Activated T-helper 1 cell treated with Interleukin-2 at 50 U/mL for 16 hours (primary cell): ENCODE measurements at regions not wholly inside any gene's neighbourhood (a gene's known extent, or its start where the extent isn't known, plus 50 kb on each side); places are given as distances from the start of the nearest gene placed in this dataset.

ENCODE experiments used
- DNase-seq: peaks from one replicate; pipeline ENCODE4 v3.0.0-alpha.2; 2020; ENCODE audit warnings: low read depth

DNA sequence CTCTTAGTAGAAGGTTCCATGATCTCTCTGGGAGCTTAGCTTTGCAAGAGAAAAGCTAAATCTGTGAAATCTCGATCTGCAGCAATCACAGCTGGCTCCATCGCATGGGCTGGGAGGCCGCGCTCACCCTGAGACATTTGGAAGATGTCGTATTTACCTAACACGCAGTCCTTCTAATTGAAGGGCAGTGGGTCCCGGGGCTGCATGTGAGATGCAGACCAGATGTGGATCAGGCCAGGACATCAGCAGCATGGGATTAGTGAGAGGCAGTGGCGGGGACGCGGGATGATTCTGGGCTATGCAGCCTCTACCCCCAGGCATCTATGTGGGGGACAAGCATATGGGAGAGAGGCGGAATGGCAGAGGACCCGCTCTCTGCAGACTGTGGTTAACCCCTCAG lies 312.4 kb upstream of the RTL1 start:
- DNase-seq = no peak

DNA sequence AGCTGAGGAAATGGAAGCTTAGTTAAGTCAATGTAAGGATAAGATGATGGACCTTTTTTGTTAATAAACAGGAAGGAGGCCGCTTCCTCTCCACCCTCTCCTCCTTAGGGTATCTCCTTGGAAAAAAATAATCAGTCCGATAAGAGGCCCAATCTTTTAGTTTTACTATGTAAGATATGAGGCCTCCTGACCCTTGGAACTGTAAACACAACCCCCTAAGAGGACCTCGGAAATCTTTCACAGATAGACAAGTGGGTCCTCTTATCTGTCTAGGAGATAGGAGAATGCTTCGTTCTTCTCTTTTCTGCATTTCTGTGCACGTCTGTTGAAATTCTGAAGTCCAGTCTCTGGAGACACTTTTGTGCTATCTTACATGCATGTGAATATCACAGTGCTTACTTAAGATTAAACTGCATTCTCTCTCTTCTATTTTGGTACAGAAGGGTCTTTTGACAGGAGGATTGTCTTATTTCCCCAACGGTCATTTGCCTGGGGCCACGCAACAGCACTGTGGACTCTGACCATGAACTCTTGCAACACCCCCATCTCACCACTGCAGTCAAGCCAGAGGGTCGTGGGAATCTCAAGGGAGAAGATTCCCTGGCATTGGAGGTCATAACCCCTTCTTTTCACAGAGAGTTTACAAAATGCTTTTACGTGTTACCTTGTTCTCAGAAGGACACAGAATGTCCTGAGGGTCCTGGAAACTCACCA lies 313.0 kb upstream of the RTL1 start:
- no peak for DNase-seq

DNA sequence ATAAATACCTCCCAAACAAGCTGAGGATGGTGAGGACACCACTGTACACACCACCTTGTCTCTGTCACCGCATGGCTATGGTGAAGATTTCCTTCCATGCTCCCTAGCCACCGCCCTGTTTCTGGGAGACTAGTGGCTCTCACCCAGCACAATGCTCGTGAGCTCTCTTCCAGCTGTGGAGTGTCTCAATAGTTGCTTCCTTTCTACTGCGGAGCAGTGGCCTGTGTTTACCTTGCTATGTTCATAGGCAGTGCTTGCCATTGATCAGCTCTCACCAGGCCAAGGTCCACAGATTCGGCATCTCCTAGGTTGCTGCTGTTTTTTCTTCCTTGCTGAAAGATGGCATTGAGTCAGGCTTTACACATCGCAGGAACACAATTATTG lies 313.6 kb upstream of the RTL1 start:
- no peak for DNase-seq

DNA sequence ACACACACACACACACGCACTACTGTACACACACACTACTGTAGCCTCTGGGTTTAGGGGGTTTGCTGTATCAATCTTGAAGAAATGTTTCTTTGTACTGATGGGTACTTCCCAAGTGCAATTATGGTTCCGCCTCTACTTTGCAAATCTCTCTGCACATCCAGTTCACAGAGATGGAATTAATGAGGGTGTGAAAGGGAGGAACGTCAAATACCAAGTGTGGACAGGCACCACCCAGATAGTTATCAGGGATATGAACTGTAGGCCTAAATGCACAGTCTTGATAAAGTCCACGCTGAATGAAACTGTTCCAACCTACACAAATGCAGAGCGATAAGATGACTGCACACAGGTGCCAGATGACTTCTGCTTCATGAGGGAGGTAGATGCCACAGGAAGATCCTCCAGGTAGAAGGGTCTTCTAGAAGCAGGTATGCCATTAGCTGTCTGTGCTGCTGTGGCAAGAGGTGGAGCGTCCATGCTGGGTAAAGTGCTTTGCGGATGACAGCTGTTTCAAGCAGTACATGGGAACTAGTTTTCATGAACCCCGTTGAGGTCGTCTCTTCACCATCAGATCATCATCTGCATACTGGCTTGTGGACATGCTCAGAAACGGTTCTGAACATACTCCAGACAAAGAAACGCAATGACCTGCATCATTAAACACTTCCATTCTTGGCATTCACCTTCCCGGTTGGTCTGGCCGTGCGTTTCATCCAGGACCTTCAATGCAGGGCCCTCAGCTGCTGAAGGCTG lies 314.3 kb upstream of the RTL1 start:
- DNase-seq = no peak

DNA sequence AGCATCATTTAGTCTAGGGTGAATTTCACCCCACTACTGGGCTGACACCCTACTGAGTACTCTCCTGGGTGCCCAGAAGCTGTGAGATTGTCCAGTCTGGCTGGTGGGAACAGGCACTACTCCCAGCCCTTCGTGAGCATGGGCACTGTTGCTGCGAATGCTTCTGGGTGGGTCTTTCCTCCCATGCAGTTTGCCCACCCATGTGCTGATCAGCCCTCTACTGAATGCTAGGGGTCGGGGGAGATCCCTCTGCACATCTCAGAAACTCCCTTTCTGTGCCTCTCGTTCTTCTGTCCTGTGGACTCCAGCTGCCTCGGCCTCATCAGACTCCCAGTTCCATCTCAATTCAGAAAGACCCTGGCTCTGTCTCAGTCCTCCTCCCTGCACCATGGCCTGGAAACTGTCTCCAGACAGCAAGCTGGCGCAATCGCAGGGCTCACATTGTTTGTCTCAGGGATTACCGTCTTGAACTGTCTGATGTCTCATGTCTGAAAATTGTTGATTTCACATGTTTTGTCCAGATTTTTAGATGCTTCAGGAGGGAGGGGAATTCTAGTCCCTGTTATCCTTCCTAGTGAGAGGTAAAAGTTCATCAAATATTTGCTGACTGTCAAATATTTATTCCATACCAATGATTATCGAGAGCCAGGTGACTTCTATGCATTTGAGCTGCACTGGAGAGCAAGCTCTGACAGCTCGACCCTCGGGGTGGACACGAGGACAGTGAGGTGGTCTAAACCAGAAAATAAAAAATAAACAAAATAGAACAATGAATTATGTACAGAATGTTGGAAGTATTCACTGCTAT lies 316.6 kb upstream of the RTL1 start:
- no peak for DNase-seq

DNA sequence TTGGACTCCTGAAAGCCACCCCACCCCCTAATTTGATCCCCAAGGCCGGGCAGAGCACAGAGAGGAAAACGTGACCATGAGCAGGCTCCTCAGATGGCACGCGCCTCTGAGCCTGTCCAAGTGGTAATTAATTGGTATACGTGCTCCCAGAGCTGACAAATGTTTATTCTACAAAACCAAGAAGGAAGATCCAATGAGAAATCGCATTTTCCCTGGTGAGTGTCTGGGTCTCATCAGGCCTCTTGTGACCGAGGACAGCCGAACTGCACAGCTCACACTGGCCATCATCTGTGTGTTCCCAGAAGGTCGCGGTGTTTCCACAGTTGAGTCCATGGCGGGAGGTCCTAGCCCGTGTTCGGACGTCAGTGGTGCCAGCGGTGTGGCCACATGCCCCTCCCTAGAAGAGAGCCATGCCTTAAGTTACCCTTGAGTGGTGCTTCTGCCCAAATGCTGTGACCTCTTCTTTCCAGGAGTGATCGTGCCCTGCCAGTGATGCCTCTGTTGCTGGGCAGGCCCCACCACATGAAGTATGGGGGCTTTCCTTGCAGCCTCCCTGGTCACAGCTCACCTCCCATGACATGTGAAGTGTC lies 317.5 kb upstream of the RTL1 start:
- no peak for DNase-seq

DNA sequence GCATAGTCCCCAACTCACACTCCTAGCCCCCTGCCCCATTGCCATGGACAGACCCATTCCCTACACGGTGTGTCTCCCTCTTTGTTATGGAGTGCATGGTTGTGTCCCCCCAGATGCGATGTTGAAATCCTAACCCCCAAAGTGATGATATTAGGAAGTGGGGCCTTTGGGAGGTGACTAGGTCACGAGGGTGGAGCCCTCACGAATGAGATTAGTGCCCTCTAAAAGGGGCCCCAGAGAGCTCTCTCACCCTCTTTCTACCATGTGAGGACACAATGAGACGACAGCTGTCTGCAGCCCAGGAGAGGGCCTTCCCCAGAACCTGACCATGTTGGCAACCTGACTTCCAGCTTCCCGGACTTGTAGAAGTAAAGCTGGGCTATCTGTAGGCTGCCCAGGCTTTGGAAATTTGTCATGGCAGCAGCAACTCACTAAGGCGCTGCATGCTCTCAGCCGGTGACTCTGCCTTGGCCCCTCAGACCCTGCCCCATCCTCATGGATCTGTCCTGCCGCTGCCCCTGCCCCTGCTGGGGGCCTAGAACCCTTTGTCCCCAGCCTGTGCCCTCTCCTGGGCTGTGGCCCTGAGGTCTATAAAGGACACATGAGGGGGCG lies 318.1 kb upstream of the RTL1 start:
- DNase-seq = no peak

DNA sequence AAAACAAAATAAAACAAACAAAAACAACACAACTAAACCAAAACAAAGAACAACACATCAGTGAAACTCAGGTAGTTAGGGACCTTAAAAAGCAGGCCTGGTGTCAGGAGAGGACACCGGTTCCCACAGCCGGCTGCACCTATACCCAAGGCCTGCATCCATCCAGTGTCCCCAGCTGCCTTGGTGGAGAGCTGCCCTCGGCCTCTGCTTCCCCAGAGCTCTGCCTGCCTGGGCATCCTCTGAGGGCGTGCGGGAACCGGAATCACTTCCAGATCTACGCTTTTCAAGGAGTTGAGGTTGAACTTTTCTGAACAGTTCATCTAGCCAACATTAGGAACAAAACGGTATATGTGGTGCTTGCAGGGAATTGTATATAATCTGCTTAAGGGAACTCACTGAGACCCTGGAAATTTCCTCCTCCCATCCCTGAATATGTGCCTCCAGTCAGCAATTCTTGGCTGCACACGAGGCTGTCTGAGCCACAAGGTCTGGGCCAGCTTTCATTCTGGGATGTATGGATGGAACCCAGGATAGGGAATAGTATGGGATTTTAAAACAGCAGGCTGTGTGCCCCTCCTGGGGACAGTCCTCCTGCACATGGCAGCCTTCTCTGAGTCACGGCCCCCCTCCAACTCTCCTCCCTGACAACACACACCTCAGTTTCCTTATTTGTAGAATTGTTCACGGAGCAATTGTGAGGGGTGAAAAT lies 319.0 kb upstream of the RTL1 start:
- DNase-seq = no peak

DNA sequence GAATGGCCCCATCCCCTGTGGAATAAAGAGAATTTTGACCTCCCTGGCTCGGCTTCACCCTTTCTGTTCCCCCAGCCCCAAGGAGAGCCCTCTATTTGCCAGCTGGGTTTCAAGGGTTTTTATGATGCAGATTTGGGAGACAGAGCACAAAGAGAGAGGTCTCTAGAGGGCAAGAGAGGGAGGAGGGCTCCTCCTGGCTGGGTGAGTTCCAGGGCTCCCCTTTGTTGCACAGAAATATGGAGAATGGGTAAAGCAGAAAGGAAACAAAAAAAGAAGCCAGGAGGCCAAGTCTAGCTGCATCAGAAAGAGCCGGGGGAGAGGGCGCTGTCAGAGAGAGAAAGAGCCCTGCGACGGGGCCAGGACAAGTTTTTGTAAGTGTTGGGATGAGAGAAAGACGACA lies 319.6 kb upstream of the RTL1 start:
- DNase-seq = no peak

DNA sequence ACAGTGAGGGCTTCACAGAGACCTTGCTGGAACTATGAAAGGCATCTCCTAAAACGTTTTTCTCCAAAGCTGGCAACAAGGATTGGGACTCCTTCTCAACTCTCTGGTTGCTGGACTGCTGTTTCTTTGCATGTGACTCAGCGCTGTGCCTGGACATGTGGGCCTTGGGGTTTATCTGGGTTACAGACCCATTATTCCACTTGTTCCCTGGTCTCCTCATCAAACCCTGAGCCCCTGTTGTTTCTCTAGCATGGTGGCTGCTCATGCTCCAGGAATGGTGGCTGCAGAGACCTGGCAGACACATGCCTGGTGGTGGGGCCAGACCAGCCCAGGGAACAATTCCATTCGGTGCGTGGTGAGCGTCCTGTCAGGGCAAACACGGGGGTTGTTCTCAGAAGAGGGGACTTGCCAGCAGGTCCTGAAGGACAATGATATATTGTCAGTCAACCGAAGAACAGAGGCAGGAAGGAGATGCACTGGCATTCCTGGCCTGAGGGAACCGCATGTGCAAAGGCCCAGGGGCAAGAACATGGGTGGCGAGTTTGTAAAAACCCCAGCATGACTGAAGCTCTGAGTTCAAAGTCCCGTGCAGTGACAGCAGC lies 320.1 kb upstream of the RTL1 start:
- DNase-seq = no peak

DNA sequence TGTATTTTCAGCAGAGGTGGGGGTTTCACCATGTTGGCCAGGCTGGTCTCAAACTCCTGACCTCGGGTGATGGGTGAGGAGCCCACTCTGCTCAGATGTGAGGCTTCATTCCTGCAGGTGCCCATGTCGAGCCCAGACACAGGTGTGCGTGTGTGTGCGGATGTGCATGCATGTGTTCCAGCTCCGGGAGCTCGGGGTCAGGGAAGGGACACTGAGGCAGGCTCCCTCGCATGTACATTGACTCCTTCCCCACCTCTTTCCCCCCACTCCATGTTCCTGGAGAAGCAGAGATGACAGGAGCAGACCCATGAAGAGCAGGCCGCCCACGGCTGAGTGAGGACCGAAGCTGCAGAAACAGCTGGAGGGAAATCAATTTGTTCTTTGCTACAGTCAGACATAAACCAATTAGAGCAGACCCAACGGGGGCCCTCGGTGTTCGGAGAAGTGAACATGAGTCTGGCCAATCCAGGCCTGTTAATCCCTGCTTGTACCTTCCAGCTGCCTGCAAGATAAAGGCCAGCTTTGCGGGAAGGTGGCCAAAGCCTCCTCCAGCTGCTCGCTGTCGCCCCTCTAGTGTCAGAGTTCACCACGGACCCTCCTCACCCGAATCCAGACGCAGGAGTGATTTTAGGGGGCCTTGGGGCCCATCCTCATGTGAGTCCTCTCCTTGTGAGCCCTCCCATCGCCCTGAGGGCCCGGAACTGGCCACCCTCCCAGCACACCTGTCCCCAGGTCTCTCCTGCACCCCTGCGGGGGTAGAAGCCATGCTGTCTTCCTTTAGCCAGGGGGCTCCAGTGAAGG lies 321.0 kb upstream of the RTL1 start:
- no peak for DNase-seq

DNA sequence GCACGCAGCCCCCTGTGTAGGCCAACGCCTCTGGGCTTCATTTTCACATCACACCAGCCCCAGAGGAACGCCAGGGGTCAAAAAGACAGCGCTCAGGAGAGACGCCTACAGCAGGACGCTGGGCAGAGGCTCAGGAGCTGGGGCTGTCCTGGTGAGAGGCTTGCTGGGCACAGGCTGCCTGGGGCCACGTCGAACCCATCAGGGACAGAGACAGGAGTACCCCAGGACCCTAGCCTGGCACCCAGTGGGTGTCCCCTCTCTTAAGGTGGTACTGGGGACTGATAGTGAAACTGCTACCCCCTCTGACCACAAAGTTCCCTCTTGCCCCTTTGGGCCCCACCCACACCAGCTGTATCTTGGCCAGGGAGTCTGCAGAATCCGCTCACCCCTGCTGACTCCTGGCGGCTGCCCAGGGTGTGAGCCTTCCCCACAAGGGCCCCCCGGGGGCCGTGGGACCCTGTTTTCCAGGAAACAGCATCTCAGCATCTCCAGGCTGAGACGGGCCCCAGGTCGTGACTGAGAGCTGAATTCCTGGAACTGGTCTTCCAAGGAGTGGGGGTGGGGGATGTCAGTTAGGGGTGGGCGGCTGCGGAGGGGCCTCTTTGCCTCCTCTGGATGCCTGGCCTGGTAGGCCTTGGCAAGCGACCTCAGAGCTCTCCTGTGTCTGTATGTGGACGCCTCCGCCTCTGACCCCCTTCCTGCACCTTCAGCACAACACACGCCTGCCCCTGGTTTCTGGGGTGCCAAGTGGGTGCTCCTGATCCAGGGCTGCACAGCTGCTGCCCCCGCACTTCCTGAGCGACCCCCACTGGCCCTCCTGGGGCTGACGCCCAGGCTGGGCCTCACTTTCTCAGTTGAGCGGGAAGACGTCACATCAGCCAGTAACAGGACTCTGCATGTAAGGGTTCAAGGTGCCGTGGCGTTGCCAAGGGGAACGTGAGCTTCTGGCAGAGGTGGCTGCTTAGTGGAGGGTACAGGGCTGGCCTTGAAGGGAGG lies 321.9 kb upstream of the RTL1 start:
- DNase-seq = no peak

DNA sequence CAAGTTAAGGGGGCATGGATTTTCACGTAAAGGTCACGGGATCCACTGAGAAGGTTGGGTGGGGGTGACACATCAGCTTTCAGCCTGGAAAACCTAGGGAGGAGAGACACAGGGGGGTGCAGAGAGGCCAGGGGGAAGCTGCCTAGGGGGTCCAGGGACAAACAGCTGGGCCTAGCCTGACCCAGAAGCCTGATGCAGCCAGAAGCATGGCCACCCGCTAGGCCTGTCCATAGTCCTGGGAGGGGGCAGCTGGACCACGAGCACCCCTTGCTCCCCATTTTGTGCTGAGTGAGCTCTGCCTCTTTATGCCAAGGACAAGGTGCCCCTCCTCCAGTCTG lies 322.7 kb upstream of the RTL1 start:
- no peak for DNase-seq

DNA sequence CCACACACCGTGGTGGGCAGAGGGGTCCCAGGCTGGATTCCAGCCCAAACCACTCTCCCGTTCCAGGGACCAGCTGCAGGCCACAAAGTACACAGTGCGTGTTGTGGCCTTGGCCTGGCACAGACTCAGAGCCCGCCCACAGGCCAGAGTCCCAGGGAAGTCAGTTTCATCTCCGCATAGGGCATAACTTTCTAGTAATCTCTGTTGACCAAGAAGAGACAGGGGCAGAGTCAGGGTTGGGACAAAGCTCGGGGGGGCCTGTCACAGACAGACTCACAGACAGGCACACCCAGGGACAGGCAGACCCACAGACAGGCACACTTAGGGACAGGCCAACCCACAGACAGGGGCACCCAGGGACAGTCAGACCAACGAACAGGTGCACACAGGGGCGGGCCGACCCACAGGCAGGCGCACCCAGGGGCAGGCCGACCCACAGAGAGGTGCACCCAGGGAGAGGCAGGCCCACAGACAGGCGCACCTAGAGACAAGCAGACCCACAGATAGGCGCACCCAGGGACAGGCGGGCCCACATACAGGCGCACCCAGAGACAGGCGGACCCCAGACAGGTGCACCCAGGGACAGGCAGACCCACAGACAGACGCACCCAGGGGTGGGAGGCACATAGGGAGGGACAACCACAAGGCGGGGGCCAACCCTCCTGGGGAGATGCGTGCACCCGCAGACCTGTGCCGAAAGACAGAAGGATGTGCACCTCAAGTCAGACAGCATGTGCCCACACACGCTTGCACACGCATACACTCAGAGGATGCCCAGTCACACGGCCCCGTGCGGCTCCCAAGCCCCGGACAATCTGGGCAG lies 323.3 kb upstream of the RTL1 start:
- no peak for DNase-seq

DNA sequence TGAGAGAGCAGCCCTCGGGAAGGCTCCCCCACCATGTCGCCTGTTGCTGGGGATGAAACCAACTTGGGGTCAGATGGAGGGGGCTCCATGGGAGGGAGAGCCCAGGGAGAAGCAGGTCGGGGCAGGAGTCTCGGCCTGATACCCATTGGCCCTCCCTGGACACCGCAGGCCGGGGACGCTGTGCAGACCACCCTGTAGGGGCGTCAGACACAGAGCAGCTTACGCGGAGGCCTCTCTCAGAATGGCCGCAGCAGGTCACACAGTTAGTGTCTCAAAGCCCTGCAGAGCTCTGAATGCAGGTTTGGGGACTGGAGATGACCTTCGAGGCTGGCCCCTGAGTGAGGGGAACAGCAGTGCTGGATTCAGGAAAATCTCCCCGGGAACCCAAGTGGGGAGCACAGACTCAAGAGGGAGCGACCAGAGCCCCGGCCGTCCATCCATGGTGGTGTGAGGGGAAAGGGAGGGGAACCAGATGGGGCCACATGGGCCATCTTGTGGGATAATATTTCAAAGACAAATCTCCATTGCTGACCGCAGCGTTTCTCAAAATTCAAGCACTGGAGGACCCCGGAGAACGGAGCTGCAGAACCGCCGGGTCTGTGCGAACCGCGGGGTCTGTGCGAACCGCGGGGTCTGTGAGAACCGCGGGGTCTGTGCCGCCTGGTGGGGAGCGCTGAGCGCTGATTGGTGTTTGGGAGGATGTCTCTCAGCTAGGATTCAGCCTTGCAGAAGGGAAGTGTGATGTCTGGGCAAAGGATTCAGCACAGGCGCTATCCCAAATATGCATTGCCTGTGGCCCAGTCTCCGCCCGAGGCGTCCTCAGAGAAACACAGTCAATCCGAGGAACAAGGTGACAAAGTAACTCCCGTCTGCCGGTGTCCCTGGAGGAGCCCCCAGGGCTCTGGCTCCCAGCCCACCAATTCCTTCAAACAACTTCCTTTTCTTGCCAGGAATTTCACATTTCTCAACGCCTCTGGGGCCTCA lies 324.4 kb upstream of the RTL1 start:
- no peak for DNase-seq

DNA sequence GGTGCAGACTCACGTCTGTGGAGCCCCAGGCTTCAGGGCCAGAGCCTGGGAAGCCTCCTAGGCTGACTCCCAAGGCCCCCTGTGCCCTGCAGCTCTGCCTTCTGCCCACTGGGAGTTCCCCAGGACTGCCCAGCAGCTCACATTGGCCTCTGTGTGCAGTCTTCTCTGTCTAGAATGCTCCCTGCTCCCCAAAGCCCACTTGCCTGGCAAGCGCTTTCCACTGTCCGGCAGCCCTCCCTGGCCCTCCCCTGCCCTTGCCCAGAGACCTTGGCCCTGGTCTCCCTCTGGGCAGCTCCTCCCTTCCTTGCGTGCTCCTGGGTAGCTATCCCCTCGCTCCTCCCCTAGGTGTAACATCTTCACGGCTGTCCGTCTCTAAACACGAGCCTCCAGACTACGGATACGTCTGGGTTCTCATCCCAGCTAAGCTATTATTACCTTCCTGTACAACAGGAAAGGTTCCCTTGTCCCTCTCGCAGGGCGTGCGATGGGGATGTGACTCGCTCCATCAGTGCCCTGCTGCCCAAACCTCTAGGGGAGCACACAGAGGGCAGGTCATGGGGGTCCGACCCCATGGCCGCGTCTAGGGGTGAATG lies 325.5 kb upstream of the RTL1 start:
- no peak for DNase-seq

DNA sequence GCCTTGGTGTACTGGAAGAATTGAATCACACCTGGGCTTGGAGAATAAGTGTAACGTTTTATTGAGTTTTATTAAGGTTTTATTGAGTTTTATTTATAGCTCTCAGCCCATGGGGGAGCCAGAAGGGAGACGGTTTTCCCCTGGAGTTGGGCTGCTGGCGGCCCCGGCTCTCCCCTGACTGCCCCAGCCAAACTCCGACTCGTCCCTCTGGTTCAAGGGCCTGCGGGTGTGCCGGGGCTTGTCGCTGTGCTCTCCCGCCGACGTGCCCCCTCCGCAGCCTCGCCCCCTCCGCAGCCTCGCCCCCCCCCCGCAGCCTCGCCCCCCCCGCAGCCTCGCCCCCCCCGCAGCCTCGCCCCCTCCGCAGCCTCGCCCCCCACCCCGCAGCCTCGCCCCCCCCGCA lies 326.1 kb upstream of the RTL1 start:
- DNase-seq = no peak
